DOHH2 (cell line): ENCODE measurements at regions not wholly inside any gene's neighbourhood (a gene's known extent, or its start where the extent isn't known, plus 50 kb on each side); places are given as distances from the start of the nearest gene placed in this dataset.
"Not testable (repeated sequence)": the region's sequence is repeated elsewhere in the genome, so short reads cannot be mapped to it uniquely, and the experiment has no call there.

ENCODE experiments used
- H3F3A ChIP-seq: fragments of 200-600 bp; sonication (generic), shearing (Covaris generic); 2 replicates; pipeline ENCODE4 v1.6.0; 2016; ENCODE audit warnings: antibody characterized with exemption, mild to moderate bottlenecking; ENCODE audit not compliant: control insufficient read depth, insufficient read depth
- H3K27ac ChIP-seq: fragments of 200-600 bp; sonication (generic); 2 replicates; pipeline ENCODE4 v1.5.1; 2014; ENCODE audit warnings: low read depth, mild to moderate bottlenecking, low read length, moderate library complexity
- H3K27me3 ChIP-seq: fragments of 200-600 bp; sonication (generic); 2 replicates; pipeline ENCODE4 v1.6.1; 2014; ENCODE audit warnings: mild to moderate bottlenecking, low read length, mixed read lengths; ENCODE audit not compliant: control insufficient read depth
- H3K36me3 ChIP-seq: fragments of 200-600 bp; sonication (generic); 2 replicates; pipeline ENCODE4 v1.6.1; 2014; ENCODE audit warnings: mild to moderate bottlenecking, low read length, moderate library complexity, mixed read lengths; ENCODE audit not compliant: control insufficient read depth
- H3K4me1 ChIP-seq: fragments of 200-600 bp; sonication (generic); 2 replicates; pipeline ENCODE4 v1.6.1; 2014; ENCODE audit warnings: mild to moderate bottlenecking, low read length, mixed read lengths; ENCODE audit not compliant: control insufficient read depth
- H3K4me2 ChIP-seq: fragments of 200-600 bp; sonication (generic); 2 replicates; pipeline ENCODE4 v1.6.0; 2014; ENCODE audit warnings: mild to moderate bottlenecking, low read length, moderate library complexity
- H3K4me3 ChIP-seq: fragments of 200-600 bp; sonication (generic); 2 replicates; pipeline ENCODE4 v1.5.1; 2014; ENCODE audit warnings: mild to moderate bottlenecking, low read length, mixed read lengths
- H3K79me2 ChIP-seq: fragments of 200-600 bp; sonication (generic); 2 replicates; pipeline ENCODE4 v1.6.1; 2014; ENCODE audit warnings: mild to moderate bottlenecking, low read length, mixed read lengths; ENCODE audit not compliant: control insufficient read depth
- H3K9me2 ChIP-seq: fragments of 200-600 bp; sonication (generic); replicated peaks from 2 replicates; pipeline ENCODE4 v1.6.1; 2014; ENCODE audit warnings: mild to moderate bottlenecking, low read length, mixed read lengths; ENCODE audit not compliant: control insufficient read depth
- H3K9me3 ChIP-seq: fragments of 200-600 bp; sonication (generic); 2 replicates; pipeline ENCODE4 v1.6.1; 2014; ENCODE audit warnings: antibody characterized with exemption, low read length, mixed read lengths; ENCODE audit not compliant: control insufficient read depth, insufficient read depth
- H4K20me1 ChIP-seq: fragments of 200-600 bp; sonication (generic); 2 replicates; pipeline ENCODE4 v1.6.0; 2014; ENCODE audit warnings: low read depth, mild to moderate bottlenecking, antibody characterized with exemption, low read length, moderate library complexity; ENCODE audit not compliant: control insufficient read depth, insufficient read depth
- EZH2phosphoT487 ChIP-seq: fragments of 200-600 bp; sonication (generic); IDR thresholded peaks from 2 replicates; pipeline ENCODE4 v1.6.1; 2017; ENCODE audit warnings: borderline replicate concordance, mild to moderate bottlenecking, antibody characterized with exemption, low read length, moderate library complexity, mixed read lengths
- TF ChIP-seq, protein P1 (sequence below): fragments of 200-600 bp; sonication (generic); IDR thresholded peaks from one replicate; pipeline ENCODE4 v1.5.1; 2014; ENCODE audit warnings: antibody characterized with exemption, mild to moderate bottlenecking, low read depth, low read length; ENCODE audit not compliant: poor library complexity, severe bottlenecking

- no peaks in the 10 kb centered on the region for H3K79me2 ChIP-seq
- peaks cover 5% of the 10 kb centered on the region for H3K27me3 ChIP-seq
- H3K4me1 ChIP-seq: no peaks in the 10 kb centered on the region
- TF ChIP-seq, protein P1, sequence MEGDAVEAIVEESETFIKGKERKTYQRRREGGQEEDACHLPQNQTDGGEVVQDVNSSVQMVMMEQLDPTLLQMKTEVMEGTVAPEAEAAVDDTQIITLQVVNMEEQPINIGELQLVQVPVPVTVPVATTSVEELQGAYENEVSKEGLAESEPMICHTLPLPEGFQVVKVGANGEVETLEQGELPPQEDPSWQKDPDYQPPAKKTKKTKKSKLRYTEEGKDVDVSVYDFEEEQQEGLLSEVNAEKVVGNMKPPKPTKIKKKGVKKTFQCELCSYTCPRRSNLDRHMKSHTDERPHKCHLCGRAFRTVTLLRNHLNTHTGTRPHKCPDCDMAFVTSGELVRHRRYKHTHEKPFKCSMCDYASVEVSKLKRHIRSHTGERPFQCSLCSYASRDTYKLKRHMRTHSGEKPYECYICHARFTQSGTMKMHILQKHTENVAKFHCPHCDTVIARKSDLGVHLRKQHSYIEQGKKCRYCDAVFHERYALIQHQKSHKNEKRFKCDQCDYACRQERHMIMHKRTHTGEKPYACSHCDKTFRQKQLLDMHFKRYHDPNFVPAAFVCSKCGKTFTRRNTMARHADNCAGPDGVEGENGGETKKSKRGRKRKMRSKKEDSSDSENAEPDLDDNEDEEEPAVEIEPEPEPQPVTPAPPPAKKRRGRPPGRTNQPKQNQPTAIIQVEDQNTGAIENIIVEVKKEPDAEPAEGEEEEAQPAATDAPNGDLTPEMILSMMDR: no peak
- no peak for TF ChIP-seq EZH2phosphoT487
- no peaks in the 10 kb centered on the region for H3F3A ChIP-seq
- no peak overlapping the region for H3K27ac ChIP-seq
- no peak overlapping the region for H3K4me3 ChIP-seq
- no peaks in the 10 kb centered on the region for H3K9me2 ChIP-seq
- no peaks in the 10 kb centered on the region for H3K36me3 ChIP-seq
- no peaks in the 10 kb centered on the region for H4K20me1 ChIP-seq
- no peaks in the 10 kb centered on the region for H3K9me3 ChIP-seq
- H3K4me2 ChIP-seq: no peak overlapping the region
Measured at GRCh38 chr1:58854576-58854975, 70.7 kb upstream of the JUN start.

- H3K79me2 ChIP-seq: no peaks in the 10 kb centered on the region
- no peak overlapping the region for H3K4me3 ChIP-seq
- H3K4me2 ChIP-seq: no peak overlapping the region
- H3K9me3 ChIP-seq: no peaks in the 10 kb centered on the region
- peaks cover 13% of the 10 kb centered on the region for H3K27me3 ChIP-seq
- no peaks in the 10 kb centered on the region for H3F3A ChIP-seq
- no peaks in the 10 kb centered on the region for H4K20me1 ChIP-seq
- H3K9me2 ChIP-seq: no peaks in the 10 kb centered on the region
- H3K36me3 ChIP-seq: no peaks in the 10 kb centered on the region
- no peak for TF ChIP-seq EZH2phosphoT487
- TF ChIP-seq, protein P1: no peak
- no peak overlapping the region for H3K27ac ChIP-seq
- no peaks in the 10 kb centered on the region for H3K4me1 ChIP-seq
Measured at GRCh38 chr1:58855274-58856165, 71.7 kb upstream of the JUN start.

GRCh38 chr1:58856281-58856680 lies 72.4 kb upstream of the JUN start:
- not testable (repeated sequence) for H3F3A ChIP-seq, H3K4me1 ChIP-seq, H3K4me3 ChIP-seq, H3K79me2 ChIP-seq, H3K9me3 ChIP-seq, H3K27ac ChIP-seq, H3K9me2 ChIP-seq, H3K4me2 ChIP-seq, H4K20me1 ChIP-seq, H3K36me3 ChIP-seq
- H3K27me3 ChIP-seq: peaks cover 14% of the 10 kb centered on the region
